Calu3 (cell line): ENCODE measurements at regions not wholly inside any gene's neighbourhood (a gene's known extent, or its start where the extent isn't known, plus 50 kb on each side); places are given as distances from the start of the nearest gene placed in this dataset.

Experiments used
- BruUV-seq: library from RNA; stranded (reverse); fragments of 400-500 nt; replicated peaks from 2 replicates; lab custom pipeline; 2021; lab: Mats Ljungman, UMichigan
- CTCF ChIA-PET: fragments of 300-600 bp; sonication (Branson Sonifier 250); formaldehyde crosslinking; loops from one replicate; lab custom pipeline; 2022; ENCODE audit warnings: antibody characterized with exemption; lab: Charles Lee
- DNase-seq: peaks from one replicate; pipeline ENCODE4 v3.0.0; 2022
- H3K27ac Mint-ChIP-seq: one replicate; pipeline ENCODE4 v1.8.0; 2022; ENCODE audit warnings: mixed read lengths; ENCODE audit not compliant: unreplicated experiment
- H3K27me3 Mint-ChIP-seq: one replicate; pipeline ENCODE4 v1.8.0; 2022; ENCODE audit warnings: mixed read lengths; ENCODE audit not compliant: unreplicated experiment
- H3K36me3 Mint-ChIP-seq: one replicate; pipeline ENCODE4 v1.8.0; 2022; ENCODE audit warnings: mild to moderate bottlenecking, moderate library complexity, mixed read lengths; ENCODE audit not compliant: insufficient read depth, unreplicated experiment
- H3K4me1 Mint-ChIP-seq: one replicate; pipeline ENCODE4 v1.8.0; 2022; ENCODE audit warnings: mild to moderate bottlenecking, low read depth, mixed read lengths; ENCODE audit not compliant: unreplicated experiment
- H3K4me3 Mint-ChIP-seq: one replicate; pipeline ENCODE4 v1.8.0; 2022; ENCODE audit warnings: mild to moderate bottlenecking, low read depth, moderate library complexity, mixed read lengths; ENCODE audit not compliant: unreplicated experiment
- H3K9me3 Mint-ChIP-seq: one replicate; pipeline ENCODE4 v1.8.0; 2022; ENCODE audit warnings: low read depth, mixed read lengths; ENCODE audit not compliant: unreplicated experiment
- CTCF ChIP-seq: fragments of 200-600 bp; IDR thresholded peaks from one replicate; pipeline ENCODE4 v1.8.0; 2022; ENCODE audit warnings: antibody characterized with exemption; ENCODE audit not compliant: unreplicated experiment
- intact Hi-C: fragments of 100-400 bp; cut with micrococcal nuclease; formaldehyde crosslinking; loops from one replicate; pipeline ENCODE4 v1.10.0; 2022; ENCODE audit not compliant: unreplicated experiment

DNA sequence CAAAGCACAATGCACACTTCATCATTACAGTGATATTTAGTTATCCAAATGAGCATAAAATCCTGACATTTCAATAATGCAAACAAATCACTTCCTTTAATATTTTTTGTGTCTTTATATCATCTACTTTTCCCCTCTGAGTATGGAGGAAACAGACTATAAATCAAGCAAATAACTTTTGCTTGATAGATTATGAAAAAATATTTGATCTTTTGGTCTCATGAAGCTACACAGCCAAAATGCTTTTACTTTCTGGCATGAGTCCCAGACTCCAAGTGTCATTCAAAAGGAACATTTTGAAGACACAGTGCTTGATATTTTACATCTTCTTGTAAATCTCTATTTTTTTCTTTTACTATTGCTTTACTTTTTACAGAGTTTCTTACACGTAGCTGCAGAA, 215.3 kb upstream of the ROBO1 start:
- no peak for TF ChIP-seq CTCF
- no TSS peak for BruUV-seq
- Mint-ChIP-seq H3K27ac (no peak overlapping the region), H3K4me1 (no peaks in the 10 kb centered on the region), H3K9me3 (peaks cover 2% of the 10 kb centered on the region), H3K27me3 (no peaks in the 10 kb centered on the region), H3K4me3 (no peak overlapping the region), H3K36me3 (no peaks in the 10 kb centered on the region)
- no peak for DNase-seq
- CTCF ChIA-PET, result no interaction called here
- intact Hi-C loops, result no loop called here

DNA sequence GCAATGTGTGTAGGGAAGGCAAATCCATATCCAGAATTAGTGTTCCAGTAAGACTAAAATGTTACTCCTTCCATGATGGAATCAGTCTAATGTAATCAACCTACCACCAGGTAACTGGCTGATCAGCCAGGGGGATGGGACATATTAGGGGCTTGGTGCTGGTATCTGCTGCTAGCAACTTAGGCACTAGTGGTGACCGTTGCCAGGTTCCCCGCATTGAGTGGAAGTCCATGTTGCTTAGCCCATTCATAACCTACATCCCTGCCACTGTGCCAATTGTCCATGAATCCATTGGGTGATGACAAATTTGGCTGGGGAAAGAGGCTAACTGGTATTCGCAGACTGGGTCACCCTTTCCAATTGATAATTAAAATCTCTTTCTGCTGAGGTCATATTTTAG, 212.2 kb upstream of the ROBO1 start:
- BruUV-seq, result no TSS peak
- no peak for TF ChIP-seq CTCF
- intact Hi-C loops, result no loop called here
- no peaks in the 10 kb centered on the region for H3K36me3 Mint-ChIP-seq
- peaks cover 2% of the 10 kb centered on the region for H3K9me3 Mint-ChIP-seq
- no peak overlapping the region for H3K4me3 Mint-ChIP-seq
- H3K4me1 Mint-ChIP-seq, result peaks cover 14% of the 10 kb centered on the region
- CTCF ChIA-PET, result no interaction called here
- H3K27me3 Mint-ChIP-seq, result no peaks in the 10 kb centered on the region
- no peak overlapping the region for H3K27ac Mint-ChIP-seq
- DNase-seq, result no peak

DNA sequence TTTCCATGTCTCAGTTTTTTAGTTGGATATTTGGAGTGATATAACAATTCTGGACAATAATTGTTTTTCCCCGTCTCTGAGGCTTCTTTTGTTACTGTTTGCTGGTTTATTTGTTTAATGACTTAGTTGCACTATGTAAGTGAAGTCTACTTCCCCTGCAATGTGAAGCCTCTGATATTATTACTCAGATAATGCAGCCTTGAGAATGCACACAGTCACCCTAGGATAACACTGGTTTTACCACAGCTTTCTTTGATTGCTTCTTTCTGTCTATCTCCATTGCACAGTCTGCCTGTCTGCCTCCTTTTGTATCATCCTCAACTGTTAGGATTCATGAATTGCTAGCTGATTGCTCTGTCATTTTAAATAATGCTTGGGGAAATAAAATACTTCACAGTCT, 208.7 kb upstream of the ROBO1 start:
- H3K9me3 Mint-ChIP-seq, result peaks cover 2% of the 10 kb centered on the region
- DNase-seq, result no peak
- no peaks in the 10 kb centered on the region for H3K27me3 Mint-ChIP-seq
- TF ChIP-seq CTCF, result no peak
- H3K27ac Mint-ChIP-seq, result peak overlapping the region; percentile 36
- intact Hi-C loops, result no loop called here
- CTCF ChIA-PET, result no interaction called here
- H3K36me3 Mint-ChIP-seq, result no peaks in the 10 kb centered on the region
- H3K4me1 Mint-ChIP-seq, result peaks cover 14% of the 10 kb centered on the region
- no peak overlapping the region for H3K4me3 Mint-ChIP-seq
- BruUV-seq, result no TSS peak

DNA sequence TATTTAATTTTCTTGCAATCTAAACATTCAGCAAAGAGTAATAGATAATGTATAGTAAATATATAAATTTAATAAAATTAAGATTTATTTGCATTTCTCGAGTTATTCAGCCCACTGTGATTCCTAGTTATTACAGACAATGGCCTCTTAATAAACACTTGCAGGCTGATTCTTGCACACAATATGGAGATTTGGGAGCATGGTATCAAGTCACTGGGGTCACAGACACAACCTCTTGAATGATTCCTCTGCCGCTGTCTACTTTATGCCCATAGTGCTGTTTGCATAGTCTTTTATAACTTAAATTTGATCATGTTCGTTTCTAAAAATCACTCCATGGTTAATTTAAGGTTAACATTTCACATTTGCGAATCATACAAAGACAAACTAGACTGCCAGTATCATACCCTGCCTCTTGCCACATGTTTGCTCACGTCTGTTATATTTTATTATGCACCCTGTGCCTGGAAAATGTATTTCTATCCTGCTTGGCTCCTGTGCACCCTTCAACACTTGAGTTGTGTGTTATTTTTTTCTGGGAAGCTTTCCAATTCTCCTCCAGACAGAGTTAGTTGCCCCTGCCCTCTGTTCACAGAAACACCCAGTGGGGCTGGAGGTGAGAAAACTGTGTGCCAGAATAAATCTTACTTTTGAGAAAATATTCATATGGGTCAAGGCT, 206.3 kb upstream of the ROBO1 start:
- no peak for DNase-seq
- intact Hi-C loops, result no loop called here
- Mint-ChIP-seq H3K36me3 (no peaks in the 10 kb centered on the region), H3K4me3 (no peak overlapping the region), H3K9me3 (peaks cover under 1% of the 10 kb centered on the region), H3K27ac (no peak overlapping the region), H3K27me3 (no peaks in the 10 kb centered on the region), H3K4me1 (peaks cover 14% of the 10 kb centered on the region)
- no peak for TF ChIP-seq CTCF
- BruUV-seq, result no TSS peak
- CTCF ChIA-PET, result no interaction called here
